ENCODE measurements at regions not wholly inside any gene's neighbourhood (a gene's known extent, or its start where the extent isn't known, plus 50 kb on each side); places are given as distances from the start of the nearest gene placed in this dataset.
"Not testable (repeated sequence)": the region's sequence is repeated elsewhere in the genome, so short reads cannot be mapped to it uniquely, and the experiment has no call there.

DNA sequence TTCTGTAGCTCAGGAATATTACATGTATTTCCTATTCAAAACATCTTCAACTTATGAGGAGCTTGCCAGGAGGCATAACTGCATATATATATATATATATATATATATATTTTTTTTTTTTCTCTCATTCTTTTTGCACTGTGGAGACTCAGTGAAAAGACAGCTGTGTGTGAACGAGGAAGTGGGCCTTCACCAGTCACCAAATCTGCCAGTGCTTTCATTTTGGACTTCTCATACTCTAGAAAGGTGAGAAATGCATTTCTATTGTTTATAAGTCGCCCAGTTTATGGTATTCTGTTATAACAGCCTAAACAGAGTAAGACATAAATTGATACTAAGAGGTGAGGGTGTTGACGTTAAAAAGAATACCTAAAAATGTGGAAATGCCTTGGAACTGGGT, 710.6 kb downstream of the TRAM1L1 start:
- DNase-seq (ENCODE audit: low spot score), result no peak
- intact Hi-C loops (cut with DNase I), result no loop called here

- DNase-seq (ENCODE audit: low spot score), result no peak
- intact Hi-C loops (cut with DNase I), result no loop called here
These were observed 722.8 kb downstream of the TRAM1L1 start for GRCh38 chr4:116362583-116362982.

GRCh38 chr4:116361790-116362189, 723.6 kb downstream of the TRAM1L1 start:
- intact Hi-C loops (cut with DNase I), result no loop called here
- no peak for DNase-seq (ENCODE audit: low spot score)

GRCh38 chr4:116358633-116359222, 726.6 kb downstream of the TRAM1L1 start:
- intact Hi-C loops (cut with DNase I), result no loop called here
- no peak for DNase-seq (ENCODE audit: low spot score)

GRCh38 chr4:116357758-116358157, 727.6 kb downstream of the TRAM1L1 start:
- DNase-seq (ENCODE audit: low spot score), result no peak
- intact Hi-C loops (cut with DNase I), result no loop called here

- intact Hi-C loops (cut with DNase I), result no loop called here
- no peak for DNase-seq (ENCODE audit: low spot score)
These were observed 738.6 kb downstream of the TRAM1L1 start for GRCh38 chr4:116346750-116347149.

DNA sequence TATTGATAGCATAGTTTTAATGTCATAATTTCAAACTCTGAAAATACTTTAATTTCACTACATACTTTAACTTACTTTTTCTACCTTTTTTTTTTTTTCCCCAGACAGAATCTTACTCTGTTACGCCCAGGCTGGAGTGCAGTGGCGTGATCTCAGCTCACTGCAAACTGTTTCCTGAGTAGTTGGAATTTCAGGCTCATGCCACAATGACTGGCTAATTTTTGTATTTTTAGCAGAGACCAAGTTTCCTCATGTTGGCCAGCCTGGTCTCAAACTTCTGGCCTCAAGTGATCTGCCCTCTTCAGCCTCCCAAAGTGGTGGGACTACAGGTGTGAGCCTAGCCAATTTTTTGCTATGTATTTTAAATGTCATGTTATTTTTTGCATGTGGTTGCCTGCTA, 741.6 kb downstream of the TRAM1L1 start:
- DNase-seq (ENCODE audit: low spot score), result no peak
- intact Hi-C loops (cut with DNase I), result no loop called here

DNA sequence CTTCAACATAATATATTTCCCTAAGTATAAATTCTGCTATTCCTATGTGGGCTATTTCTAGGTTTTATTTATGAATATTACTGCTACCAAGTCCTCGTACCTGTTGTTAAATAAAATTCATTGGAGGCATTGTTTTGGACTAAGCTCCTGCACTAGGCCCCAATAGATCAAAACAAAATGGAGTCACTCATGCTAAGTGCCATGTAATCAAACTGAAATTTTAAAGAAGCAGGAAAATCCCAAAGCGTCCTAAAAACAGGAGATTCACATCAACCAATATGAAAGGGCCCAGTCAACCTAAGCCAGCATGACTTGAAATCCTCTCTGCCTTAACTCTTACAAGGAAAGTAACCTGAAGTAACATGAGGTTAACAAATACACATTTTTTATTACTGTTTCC, 743.2 kb downstream of the TRAM1L1 start:
- no peak for DNase-seq (ENCODE audit: low spot score)
- intact Hi-C loops (cut with DNase I), result no loop called here

DNA sequence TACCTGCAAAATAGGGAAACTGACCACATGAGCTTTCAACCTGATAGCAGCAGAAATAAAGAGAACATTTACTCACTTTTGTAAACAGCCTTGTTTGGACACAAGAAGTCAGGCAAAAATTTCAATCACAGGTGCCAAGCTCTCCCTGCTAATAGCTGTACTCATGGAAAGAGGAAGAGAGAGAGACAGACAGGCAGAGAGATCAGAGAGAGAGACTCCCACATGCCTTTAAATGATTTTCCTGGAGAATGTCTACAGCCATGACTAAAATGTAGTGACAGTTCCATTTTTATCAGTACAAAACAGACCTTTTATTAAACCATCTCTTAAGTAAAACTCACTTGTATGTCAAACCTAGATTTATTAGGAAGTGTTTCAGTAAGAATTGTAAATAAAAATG, 752.9 kb downstream of the TRAM1L1 start:
- DNase-seq (ENCODE audit: low spot score), result no peak
- intact Hi-C loops (cut with DNase I), result no loop called here

- intact Hi-C loops (cut with DNase I), result no loop called here
- DNase-seq (ENCODE audit: low spot score), result no peak
These were observed 757.0 kb downstream of the TRAM1L1 start for GRCh38 chr4:116328261-116328860.

DNA sequence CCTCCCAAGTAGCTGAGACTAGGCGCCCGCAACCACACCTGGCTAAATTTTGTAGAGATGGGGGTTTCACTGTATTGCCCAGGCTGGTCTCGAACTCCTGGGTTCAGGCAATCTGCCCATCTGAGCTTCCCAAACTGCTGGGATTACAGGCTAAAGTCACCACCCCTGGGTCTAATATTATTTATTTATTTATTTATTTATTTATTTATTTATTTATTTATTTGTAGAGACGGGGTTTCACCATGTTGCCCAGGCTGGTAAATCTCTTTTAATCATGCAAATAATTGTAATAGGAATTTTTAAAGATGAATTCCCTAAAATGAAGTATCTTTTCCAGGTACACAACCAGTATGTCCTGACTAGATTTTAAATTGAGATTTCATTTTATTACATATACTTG, 761.8 kb downstream of the TRAM1L1 start:
- intact Hi-C loops (cut with DNase I), result no loop called here
- no peak for DNase-seq (ENCODE audit: low spot score)

GRCh38 chr4:116321471-116321870, 763.9 kb downstream of the TRAM1L1 start:
- intact Hi-C loops (cut with DNase I), result no loop called here
- no peak for DNase-seq (ENCODE audit: low spot score)

GRCh38 chr4:116320859-116321258, 764.5 kb downstream of the TRAM1L1 start:
- no peak for DNase-seq (ENCODE audit: low spot score)
- intact Hi-C loops (cut with DNase I), result no loop called here

- intact Hi-C loops (cut with DNase I), result no loop called here
- no peak for DNase-seq (ENCODE audit: low spot score)
These were observed 781.6 kb downstream of the TRAM1L1 start for GRCh38 chr4:116303736-116304188.

DNA sequence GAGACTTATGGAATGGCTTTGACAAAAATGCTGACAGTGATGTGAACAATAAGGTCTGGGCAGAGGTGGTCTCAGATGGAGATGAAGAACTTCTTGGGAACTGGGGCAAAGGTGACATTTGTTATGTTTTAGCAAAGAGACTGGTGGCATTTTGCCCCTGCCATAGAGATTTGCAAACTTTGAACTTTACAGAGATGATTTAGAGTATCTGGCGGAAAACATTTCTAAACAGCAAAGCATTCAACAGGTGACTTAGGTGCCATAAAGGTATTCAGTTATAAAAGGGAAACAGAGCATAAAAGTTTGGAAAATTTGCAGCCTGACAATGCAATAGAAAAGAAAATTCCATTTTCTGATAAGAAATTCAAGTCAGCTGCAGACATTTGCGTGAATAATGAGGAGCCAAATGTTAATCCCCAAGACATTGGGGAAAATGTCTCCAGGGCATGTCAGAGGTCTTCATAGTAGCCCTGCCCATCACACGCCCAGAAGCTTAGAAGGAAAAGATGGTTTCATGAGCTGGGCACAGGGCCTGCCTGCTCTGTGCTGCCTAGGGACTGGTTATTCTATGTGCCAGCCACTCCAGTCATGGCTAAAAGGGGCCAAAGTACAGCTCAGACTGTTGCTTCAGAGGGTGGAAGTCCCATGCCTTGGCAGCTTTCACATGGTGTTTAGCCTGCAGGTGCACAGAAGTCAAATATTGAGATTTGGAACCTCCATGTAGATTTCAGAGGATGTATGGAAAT, 782.2 kb downstream of the TRAM1L1 start:
- no peak for DNase-seq (ENCODE audit: low spot score)
- intact Hi-C loops (cut with DNase I), result no loop called here

DNA sequence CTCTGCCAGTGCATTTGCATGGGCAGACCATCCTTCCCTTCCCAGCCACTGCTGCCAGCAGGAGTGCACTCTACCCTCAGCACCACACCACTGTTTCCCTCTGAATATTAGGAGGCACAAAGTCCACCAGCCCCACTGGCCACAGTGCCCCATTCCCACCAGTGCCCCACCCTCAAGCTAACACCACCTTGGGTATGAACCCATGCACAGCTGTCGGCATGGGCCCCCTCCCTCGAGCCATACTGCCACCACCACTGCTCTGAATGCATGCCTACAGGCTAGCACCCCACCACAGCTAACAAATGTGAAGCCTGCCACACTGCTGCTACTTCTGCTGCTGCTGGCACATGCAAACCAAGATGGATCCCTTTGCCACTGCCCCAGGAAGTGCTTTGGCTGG, 810.4 kb downstream of the TRAM1L1 start:
- intact Hi-C loops (cut with DNase I), result no loop called here
- no peak for DNase-seq (ENCODE audit: low spot score)

DNA sequence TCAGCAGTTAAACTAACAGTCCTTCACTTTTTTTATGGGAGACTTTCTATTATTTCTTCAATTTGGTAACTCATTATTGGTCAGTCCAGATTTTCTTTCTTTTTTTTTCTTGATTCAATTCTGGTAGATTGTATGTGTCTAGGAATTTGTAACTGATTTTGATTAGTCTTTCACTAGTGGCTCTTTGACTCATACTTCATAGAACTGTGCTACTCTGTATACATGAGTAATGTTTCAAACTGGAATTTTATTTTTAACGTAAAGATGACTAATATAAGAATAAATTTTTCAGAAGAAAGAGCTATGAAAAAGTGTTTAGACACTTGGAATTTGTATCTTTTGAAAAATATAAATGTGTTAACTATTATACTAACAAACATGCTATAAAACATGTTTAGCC, 813.0 kb downstream of the TRAM1L1 start:
- DNase-seq (ENCODE audit: low spot score), result no peak
- intact Hi-C loops (cut with DNase I), result no loop called here

DNA sequence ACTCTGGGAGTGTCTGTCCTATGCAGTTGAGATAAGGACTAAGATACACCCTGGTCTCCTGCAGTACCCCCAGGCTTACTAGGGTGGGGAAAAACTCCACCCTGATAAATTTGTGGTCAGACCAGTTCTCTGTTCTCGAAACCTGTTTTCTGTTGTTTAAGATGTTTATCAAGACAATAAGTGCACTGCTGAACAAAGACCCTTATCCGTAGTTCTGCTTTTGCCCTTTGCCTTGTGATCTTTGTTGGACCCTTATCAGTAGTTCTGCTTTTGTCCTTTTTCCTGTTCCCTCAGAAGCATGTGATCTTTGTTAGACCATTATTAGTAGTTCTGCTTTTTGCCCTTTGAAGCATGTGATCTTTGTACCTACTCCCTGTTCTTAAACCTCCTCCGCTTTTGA, 824.4 kb downstream of the TRAM1L1 start:
- intact Hi-C loops (cut with DNase I), result not testable (repeated sequence)

DNA sequence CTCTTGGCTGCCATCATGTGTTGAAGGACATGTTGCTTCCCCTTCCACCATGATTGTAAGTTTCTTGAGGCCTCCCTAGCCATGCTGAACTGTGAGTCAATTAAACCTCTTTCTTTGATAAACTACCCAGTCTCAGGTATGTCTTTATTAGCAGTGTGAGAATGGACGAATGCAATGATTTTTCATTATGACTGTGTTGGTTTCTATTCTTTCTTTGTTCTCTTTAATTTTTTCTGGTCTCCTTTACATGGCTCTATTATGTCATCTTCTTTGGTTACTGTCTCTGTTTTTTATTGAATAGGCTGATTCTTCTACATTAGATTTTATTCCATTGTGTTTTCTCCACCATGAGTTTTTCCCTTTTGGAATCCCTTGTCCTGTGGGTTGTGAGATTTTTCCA, 840.6 kb downstream of the TRAM1L1 start:
- intact Hi-C loops (cut with DNase I), result no loop called here
- no peak for DNase-seq (ENCODE audit: low spot score)

More for the DNA sequence above, 824.4 kb downstream of the TRAM1L1 start:
- not testable (repeated sequence) for DNase-seq (ENCODE audit: low spot score)

DNA sequence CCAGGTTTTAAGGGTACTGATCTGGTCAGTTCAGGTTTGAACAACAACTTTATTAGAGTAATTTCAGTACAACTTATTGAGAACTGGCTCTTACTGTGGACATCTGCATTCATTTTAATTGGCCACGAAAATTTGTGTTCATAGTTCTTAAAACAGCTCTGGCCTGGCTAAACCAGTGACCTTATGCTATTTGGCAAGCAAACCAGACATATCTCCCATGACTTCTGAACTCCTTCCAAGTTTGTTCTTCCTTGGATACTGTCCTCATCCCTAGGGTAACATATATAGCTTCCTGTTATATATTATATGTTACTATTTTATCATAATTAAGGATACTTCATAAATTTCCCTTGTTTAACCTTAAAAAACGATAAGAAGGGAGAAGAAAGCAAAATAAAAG, 841.9 kb downstream of the TRAM1L1 start:
- no peak for DNase-seq (ENCODE audit: low spot score)
- intact Hi-C loops (cut with DNase I), result no loop called here

GRCh38 chr4:116233971-116234370, 851.4 kb downstream of the TRAM1L1 start:
- no peak for DNase-seq (ENCODE audit: low spot score)
- intact Hi-C loops (cut with DNase I), result no loop called here
